Neural cell (in vitro differentiated cells): ENCODE measurements at regions not wholly inside any gene's neighbourhood (a gene's known extent, or its start where the extent isn't known, plus 50 kb on each side); places are given as distances from the start of the nearest gene placed in this dataset.

Source experiments
- H2AFZ ChIP-seq: fragments of 200-600, 300-800 bp; sonication (generic), shearing (Covaris generic); 2 replicates; pipeline ENCODE4 v1.6.0; 2014; ENCODE audit warnings: low read depth, mild to moderate bottlenecking, antibody characterized with exemption, low read length, moderate library complexity
- H3F3A ChIP-seq: fragments of 200-600 bp; shearing (Covaris generic); 2 replicates; pipeline ENCODE4 v1.6.1; 2016; ENCODE audit warnings: mild to moderate bottlenecking, moderate library complexity, mixed read lengths, antibody characterized with exemption, low read length; ENCODE audit not compliant: insufficient read depth, poor library complexity, severe bottlenecking
- H3K27ac ChIP-seq: fragments of 200-600, 300-800 bp; sonication (generic), shearing (Covaris generic); 2 replicates; pipeline ENCODE4 v1.5.1; 2014; ENCODE audit warnings: mild to moderate bottlenecking, low read length, moderate library complexity
- H3K27me3 ChIP-seq: fragments of 300-800, 200-600 bp; sonication (generic), shearing (Covaris generic); 2 replicates; pipeline ENCODE4 v1.6.0; 2014; ENCODE audit warnings: mild to moderate bottlenecking, low read depth, low read length, moderate library complexity; ENCODE audit not compliant: insufficient read depth
- H3K36me3 ChIP-seq: fragments of 300-800, 200-600 bp; sonication (generic), shearing (Covaris generic); 2 replicates; pipeline ENCODE4 v1.5.1; 2014; ENCODE audit warnings: mild to moderate bottlenecking, antibody characterized with exemption, low read length, moderate library complexity; ENCODE audit not compliant: insufficient read depth
- H3K4me2 ChIP-seq: fragments of 300-800, 200-600 bp; sonication (generic), shearing (Covaris generic); 2 replicates; pipeline ENCODE4 v1.6.0; 2014; ENCODE audit warnings: mild to moderate bottlenecking, low read length
- H3K4me3 ChIP-seq: fragments of 300-800, 200-600 bp; sonication (generic), shearing (Covaris generic); 2 replicates; pipeline ENCODE4 v1.5.1; 2014; ENCODE audit warnings: mild to moderate bottlenecking, low read length, moderate library complexity
- H3K79me2 ChIP-seq: fragments of 200-600 bp; shearing (Covaris generic); replicated peaks from 2 replicates; pipeline ENCODE4 v1.6.0; 2014; ENCODE audit warnings: mild to moderate bottlenecking, low read length, moderate library complexity; ENCODE audit not compliant: insufficient read depth
- H3K9ac ChIP-seq: fragments of 300-800, 200-600 bp; sonication (generic), shearing (Covaris generic); 2 replicates; pipeline ENCODE4 v1.6.1; 2016; ENCODE audit warnings: mild to moderate bottlenecking, low read length, mixed read lengths
- H3K9me2 ChIP-seq: fragments of 200-600 bp; shearing (Covaris generic); 2 replicates; pipeline ENCODE4 v1.6.1; 2016; ENCODE audit warnings: mild to moderate bottlenecking, low read length, mixed read lengths; ENCODE audit not compliant: insufficient read depth
- H3K9me3 ChIP-seq: fragments of 200-600, 300-800 bp; sonication (generic), shearing (Covaris generic); 2 replicates; pipeline ENCODE4 v1.6.1; 2016; ENCODE audit warnings: mild to moderate bottlenecking, mixed run types, low read length, moderate library complexity, mixed read lengths
- H4K20me1 ChIP-seq: fragments of 200-600 bp; shearing (Covaris generic); 2 replicates; pipeline ENCODE4 v1.6.1; 2016; ENCODE audit warnings: mild to moderate bottlenecking, mixed run types; ENCODE audit not compliant: insufficient read depth
- EP300 ChIP-seq: fragments of 450-650 bp; conservative IDR thresholded peaks from 2 replicates; pipeline ENCODE4 v1.6.1; 2014; ENCODE audit warnings: antibody characterized with exemption, mild to moderate bottlenecking, moderate library complexity; ENCODE audit not compliant: poor library complexity, severe bottlenecking
- EZH2 ChIP-seq: fragments of 200-600, 300-800 bp; shearing (Covaris generic), sonication (generic); IDR thresholded peaks from 2 replicates; pipeline ENCODE4 v1.6.1; 2014; ENCODE audit warnings: antibody characterized with exemption, low read length, borderline replicate concordance, mild to moderate bottlenecking; ENCODE audit not compliant: insufficient read depth, poor library complexity, severe bottlenecking
- MXI1 ChIP-seq: fragments of 450-650 bp; conservative IDR thresholded peaks from 2 replicates; pipeline ENCODE4 v1.6.1; 2014; ENCODE audit warnings: antibody characterized with exemption, mild to moderate bottlenecking; ENCODE audit not compliant: poor library complexity, severe bottlenecking
- POLR2AphosphoS5 ChIP-seq: IDR thresholded peaks from 2 replicates; pipeline ENCODE4 v1.6.1; 2012
- RAD21 ChIP-seq: fragments of 450-650 bp; conservative IDR thresholded peaks from 2 replicates; pipeline ENCODE4 v1.6.1; 2014; ENCODE audit warnings: antibody characterized with exemption, mild to moderate bottlenecking, moderate library complexity
- REST ChIP-seq: IDR thresholded peaks from 2 replicates; pipeline ENCODE4 v1.6.1; 2012; ENCODE audit warnings: borderline replicate concordance
- SMC3 ChIP-seq: fragments of 450-650 bp; conservative IDR thresholded peaks from 2 replicates; pipeline ENCODE4 v1.6.1; 2014; ENCODE audit warnings: antibody characterized with exemption, mild to moderate bottlenecking, moderate library complexity; ENCODE audit not compliant: poor library complexity
- TAF1 ChIP-seq: IDR thresholded peaks from 2 replicates; pipeline ENCODE4 v1.6.1; 2012; ENCODE audit warnings: low read depth
- TF ChIP-seq, protein P1 (sequence below): fragments of 450-650 bp; IDR thresholded peaks from 2 replicates; pipeline ENCODE4 v1.5.1; 2014; ENCODE audit warnings: antibody characterized with exemption, mild to moderate bottlenecking, moderate library complexity; ENCODE audit not compliant: poor library complexity, severe bottlenecking

DNA sequence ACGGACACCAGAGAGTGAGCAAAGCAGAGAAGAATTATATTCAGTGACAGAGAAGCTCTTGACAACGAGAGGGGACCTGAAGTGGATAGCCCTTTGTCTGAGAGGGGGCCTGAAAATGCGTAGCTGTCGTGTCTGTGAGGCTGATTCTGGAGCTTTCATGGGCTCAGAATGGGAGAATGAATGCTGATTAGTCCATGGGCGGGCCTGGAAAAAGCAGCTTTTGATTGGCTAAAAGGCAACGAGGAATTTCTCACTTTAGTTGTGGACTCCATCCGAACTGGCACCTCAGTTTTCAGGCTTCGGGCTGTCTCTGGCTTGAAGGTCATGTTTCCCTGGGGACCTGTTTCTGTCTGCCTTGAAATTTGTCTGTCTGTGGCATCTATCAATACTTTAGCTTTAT is 487.1 kb downstream of the TECRL start:
- Histone ChIP-seq H3K9me3 (no peaks in the 10 kb centered on the region), H3K27ac (no peak overlapping the region), H3F3A (no peaks in the 10 kb centered on the region), H2AFZ (no peak overlapping the region), H3K27me3 (no peaks in the 10 kb centered on the region), H4K20me1 (no peaks in the 10 kb centered on the region), H3K4me3 (no peak overlapping the region), H3K9me2 (no peaks in the 10 kb centered on the region), H3K36me3 (no peaks in the 10 kb centered on the region), H3K9ac (no peak overlapping the region), H3K79me2 (no peaks in the 10 kb centered on the region), H3K4me2 (no peak overlapping the region)
- TF ChIP-seq, protein P1, sequence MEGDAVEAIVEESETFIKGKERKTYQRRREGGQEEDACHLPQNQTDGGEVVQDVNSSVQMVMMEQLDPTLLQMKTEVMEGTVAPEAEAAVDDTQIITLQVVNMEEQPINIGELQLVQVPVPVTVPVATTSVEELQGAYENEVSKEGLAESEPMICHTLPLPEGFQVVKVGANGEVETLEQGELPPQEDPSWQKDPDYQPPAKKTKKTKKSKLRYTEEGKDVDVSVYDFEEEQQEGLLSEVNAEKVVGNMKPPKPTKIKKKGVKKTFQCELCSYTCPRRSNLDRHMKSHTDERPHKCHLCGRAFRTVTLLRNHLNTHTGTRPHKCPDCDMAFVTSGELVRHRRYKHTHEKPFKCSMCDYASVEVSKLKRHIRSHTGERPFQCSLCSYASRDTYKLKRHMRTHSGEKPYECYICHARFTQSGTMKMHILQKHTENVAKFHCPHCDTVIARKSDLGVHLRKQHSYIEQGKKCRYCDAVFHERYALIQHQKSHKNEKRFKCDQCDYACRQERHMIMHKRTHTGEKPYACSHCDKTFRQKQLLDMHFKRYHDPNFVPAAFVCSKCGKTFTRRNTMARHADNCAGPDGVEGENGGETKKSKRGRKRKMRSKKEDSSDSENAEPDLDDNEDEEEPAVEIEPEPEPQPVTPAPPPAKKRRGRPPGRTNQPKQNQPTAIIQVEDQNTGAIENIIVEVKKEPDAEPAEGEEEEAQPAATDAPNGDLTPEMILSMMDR = no peak
- TF ChIP-seq EZH2 (no peak), REST (no peak), MXI1 (no peak), POLR2AphosphoS5 (no peak), TAF1 (no peak), RAD21 (no peak), EP300 (no peak), SMC3 (no peak)

DNA sequence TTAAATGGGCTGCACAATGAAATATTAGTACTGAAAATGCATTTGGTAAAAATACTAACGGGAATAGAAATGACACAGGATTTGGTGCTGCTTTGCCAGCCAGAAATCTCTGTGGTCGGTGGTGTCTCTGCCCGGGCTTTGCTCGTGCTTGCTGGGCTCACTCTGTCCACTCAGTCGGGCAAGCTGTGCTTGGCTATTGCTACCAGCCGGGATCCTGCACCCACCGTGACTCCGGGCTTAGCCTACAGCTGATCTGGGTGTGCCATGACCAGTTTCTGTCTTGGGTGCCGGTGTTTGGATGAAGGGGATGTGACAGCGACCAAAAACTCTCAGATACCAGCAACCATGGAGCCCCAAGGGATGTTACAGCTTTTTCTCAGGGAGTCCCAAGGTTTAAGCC is 487.7 kb downstream of the TECRL start:
- Histone ChIP-seq H3K27me3 (no peaks in the 10 kb centered on the region), H3K79me2 (no peaks in the 10 kb centered on the region), H3K36me3 (no peaks in the 10 kb centered on the region), H3K9me3 (no peaks in the 10 kb centered on the region), H3F3A (no peaks in the 10 kb centered on the region), H3K4me3 (no peak overlapping the region), H3K9ac (no peak overlapping the region), H4K20me1 (no peaks in the 10 kb centered on the region), H2AFZ (no peak overlapping the region), H3K27ac (no peak overlapping the region), H3K4me2 (no peak overlapping the region), H3K9me2 (no peaks in the 10 kb centered on the region)
- no peak for TF ChIP-seq RAD21
- no peak for TF ChIP-seq EZH2
- TF ChIP-seq EP300 = no peak
